CD4-positive, alpha-beta T cell treated with Interleukin-15 for 1 hour (primary cell): ENCODE measurements at regions not wholly inside any gene's neighbourhood (a gene's known extent, or its start where the extent isn't known, plus 50 kb on each side); places are given as distances from the start of the nearest gene placed in this dataset.
"Not testable (repeated sequence)": the region's sequence is repeated elsewhere in the genome, so short reads cannot be mapped to it uniquely, and the experiment has no call there.

Source experiments
- DNase-seq: peaks from one replicate; pipeline ENCODE4 v3.0.0-alpha.2; 2020

DNA sequence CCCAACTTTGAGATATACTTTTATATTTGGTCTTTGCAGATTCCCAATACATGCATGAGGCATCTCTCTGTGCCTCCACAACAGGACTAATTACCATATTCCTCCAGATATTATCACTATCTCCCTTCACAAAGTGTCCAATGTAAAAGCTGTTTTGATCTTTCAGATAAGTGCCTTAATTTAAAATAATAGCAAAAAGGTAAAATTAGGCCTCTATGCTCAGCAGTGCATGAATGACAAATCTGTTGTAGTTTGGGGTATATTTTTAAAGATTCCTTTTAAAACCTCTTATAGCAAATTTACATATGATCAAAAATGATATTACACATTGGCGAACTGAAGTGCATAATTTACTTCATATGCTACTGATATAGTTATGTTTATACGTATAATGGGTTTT is 369.2 kb upstream of the CCNH start:
- no peak for DNase-seq

GRCh38 chr5:87780831-87781760 is 368.4 kb upstream of the CCNH start:
- DNase-seq: peak; percentile 71

- DNase-seq: no peak
These were observed 366.1 kb upstream of the CCNH start for GRCh38 chr5:87778876-87779275.

DNA sequence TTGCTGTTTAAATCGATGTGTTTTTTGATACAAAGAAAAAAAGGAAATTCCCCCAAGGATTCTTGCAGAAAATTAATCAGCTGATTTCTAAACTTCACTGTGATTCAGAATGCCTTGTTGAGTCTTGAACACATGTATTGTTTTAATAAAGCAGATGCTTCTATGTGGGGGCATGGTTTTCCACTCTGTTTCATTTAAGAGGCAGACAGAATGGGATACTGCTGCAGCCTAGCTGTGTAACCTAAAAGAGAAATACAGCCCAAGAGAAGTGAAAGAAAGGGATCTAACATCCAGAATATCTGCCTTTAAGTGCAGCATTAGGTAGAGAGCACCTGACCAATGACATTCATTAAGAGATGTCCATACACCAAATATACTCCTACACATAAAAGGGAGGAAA is 365.1 kb upstream of the CCNH start:
- no peak for DNase-seq

GRCh38 chr5:87776785-87777184 is 364.1 kb upstream of the CCNH start:
- no peak for DNase-seq

DNA sequence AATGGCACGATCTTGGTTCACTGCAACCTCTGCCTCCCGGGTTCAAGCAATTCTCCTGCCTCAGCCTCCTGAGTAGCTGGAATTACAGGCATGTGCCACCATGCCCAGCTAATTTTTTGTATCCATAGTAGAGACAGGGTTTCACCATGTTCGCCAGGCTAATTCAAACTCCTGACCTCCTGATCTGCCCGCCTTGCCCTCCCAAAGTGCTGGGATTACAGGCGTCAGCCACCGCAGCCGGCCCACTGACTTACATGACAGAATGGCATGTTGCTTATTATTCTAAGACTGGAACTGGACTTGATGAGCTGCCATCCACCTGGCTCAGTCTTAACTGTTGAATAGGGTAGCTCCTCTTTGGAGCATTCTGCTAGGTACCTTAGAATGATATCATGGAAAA is 363.6 kb upstream of the CCNH start:
- DNase-seq: not testable (repeated sequence)

GRCh38 chr5:87775228-87775627 is 362.5 kb upstream of the CCNH start:
- DNase-seq: no peak

GRCh38 chr5:87774804-87775203 is 362.1 kb upstream of the CCNH start:
- no peak for DNase-seq

GRCh38 chr5:87770601-87771121 is 357.9 kb upstream of the CCNH start:
- DNase-seq: no peak

DNA sequence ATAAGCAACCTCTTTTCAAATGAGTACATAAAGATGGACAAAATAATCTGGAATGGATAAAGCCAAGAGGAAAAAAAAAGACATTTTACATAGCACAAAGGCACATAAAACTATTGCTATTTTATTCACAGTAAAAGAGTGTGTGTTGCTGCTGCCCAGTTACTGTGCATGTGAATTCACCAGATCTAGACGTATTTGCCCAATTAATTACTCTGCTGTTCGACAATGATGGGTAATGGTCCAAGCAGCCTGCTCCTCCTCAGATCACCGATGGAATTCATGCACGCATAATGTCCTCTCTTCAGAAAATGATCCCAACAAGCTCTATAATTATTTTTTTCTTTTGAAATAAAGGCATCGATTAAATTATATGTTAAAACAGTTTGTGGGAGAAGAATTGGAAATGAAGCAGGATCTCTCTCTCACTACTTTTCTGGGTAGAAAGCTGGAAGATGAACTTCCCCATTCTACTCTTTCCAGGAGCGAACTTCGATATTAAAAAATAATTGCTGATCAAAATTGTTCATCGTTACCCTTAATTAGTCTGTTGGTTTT is 357.4 kb upstream of the CCNH start:
- DNase-seq: no peak

- no peak for DNase-seq
These were observed 356.4 kb upstream of the CCNH start for GRCh38 chr5:87769157-87769556.

DNA sequence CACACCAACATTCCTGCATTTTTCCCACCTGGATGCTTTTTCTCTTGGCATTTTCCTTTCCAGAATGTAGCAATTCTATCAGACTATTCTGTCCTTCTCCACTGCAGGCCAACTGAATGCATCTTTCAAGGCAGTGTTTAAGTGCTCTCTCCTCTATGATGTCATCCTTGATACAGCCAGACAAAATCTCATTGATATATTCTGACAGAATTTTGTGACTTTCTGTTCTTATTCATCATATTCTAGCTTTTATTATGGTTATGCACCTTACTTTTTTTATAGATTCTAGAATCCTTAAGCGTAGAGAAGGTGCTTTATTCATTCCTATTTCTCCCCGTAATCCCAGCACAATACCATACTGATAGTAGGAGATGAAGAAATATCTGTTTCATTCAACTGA is 355.5 kb upstream of the CCNH start:
- no peak for DNase-seq

GRCh38 chr5:87765009-87765408 is 352.3 kb upstream of the CCNH start:
- no peak for DNase-seq

- no peak for DNase-seq
These were observed 349.9 kb upstream of the CCNH start for GRCh38 chr5:87762631-87763030.

GRCh38 chr5:87756951-87757350 is 344.2 kb upstream of the CCNH start:
- DNase-seq: no peak

DNA sequence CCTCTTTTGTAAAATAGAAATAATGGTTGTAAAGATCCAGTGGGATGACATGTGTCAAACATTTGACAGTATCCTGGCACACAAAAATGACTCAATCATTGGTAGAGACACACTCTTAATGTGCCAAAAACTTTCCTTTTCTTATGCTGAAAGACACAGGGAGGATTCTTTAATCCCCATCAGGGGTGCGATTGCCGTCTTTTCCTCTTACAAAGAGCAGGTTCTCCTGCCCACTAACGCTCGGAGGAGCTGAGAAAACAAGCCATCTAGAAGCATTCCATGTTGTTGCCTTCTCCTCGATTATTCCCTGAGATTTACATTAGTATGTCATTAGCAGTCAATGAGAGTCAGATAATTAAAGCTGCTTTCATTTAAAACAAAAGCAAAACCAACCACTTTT is 342.6 kb upstream of the CCNH start:
- no peak for DNase-seq

DNA sequence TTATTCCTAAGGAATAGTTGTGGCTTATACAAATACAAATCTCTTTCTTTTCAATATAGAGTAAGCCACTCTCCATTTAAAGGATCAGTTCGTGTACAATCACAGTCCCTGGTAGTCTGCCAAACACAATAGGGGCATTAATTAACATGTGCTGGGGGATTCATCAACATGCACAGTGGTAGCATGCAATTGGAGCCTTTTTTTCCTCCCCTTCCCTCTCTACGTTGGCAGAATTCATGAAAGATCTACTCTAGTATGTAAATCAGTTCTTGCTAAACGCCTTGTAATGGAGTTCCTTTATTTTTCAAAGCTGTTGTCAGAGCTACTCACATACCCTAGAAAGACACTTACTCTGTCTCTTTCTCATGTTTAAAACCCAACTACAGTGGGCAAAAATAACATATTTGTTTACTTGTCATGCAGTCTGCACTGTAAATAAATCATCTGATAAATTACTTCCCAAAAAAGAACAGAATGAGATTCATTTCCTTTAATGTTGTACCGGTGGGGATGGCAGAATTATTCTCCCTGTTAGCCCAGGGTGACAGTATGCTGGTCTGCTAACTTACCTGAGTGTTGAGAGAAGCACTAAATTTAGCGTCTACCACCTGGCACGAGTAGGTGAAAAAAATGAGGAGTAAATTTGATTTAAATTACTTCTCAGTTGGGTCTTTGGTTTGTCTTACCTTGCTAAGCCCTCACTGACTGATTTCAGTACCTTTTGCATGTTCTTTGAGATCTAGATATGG is 341.5 kb upstream of the CCNH start:
- DNase-seq: no peak

GRCh38 chr5:87752362-87752761 is 339.6 kb upstream of the CCNH start:
- no peak for DNase-seq

- DNase-seq: no peak
These were observed 339.1 kb upstream of the CCNH start for GRCh38 chr5:87751824-87752223.

DNA sequence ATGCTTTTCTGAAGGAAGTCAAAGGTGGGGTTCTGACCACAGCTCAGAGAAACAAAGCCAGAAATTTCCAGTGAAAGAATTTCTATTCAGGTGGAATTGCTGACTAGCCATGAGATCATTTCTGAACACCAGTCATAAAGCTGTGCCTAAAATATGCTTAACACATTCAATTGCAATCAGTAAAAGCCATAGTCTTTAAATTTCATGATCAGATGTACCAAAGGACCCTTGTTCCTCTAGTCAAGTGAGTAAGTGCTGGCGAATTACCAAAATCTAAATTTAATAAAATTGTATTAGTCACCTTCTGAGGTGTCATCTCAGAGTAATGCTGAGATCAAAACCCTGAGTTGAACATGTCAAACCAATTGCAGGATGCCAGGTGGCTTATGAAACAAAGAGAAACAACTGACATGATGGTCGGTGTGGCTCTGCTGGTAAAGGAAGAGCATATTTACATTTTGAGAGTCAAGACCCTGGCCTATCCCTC is 334.2 kb upstream of the CCNH start:
- no peak for DNase-seq

- no peak for DNase-seq
These were observed 333.6 kb upstream of the CCNH start for GRCh38 chr5:87746341-87746740.

GRCh38 chr5:87741881-87742280 is 329.2 kb upstream of the CCNH start:
- no peak for DNase-seq

DNA sequence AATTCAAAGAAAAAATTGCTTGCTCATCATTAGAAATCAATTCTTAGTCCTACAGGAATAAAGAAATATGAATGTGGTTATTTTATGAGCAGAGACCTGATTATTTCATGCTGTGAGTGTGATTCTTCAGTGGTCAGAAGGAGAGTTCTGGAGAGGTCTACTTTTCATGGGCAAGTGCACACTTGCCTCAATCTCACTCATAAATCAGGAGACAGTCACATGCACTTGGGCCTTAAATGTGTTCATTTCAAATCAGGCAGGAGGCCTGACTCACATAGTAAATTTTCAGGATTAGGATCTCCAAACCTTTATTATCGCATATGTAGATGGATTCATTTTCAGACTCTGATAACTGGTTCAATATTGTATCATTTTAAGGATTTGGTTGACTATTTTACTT is 323.2 kb upstream of the CCNH start:
- no peak for DNase-seq

GRCh38 chr5:87733897-87734296 is 321.2 kb upstream of the CCNH start:
- no peak for DNase-seq
